Stimulated activated naive B cell treated with anti-CD40 and anti-IgM and Interleukin-4, amounts not matched to agents 10 μg/mL and 1 μg/mL and 100 μg/mL, for 72 hours (primary cell): ENCODE measurements at regions not wholly inside any gene's neighbourhood (a gene's known extent, or its start where the extent isn't known, plus 50 kb on each side); places are given as distances from the start of the nearest gene placed in this dataset.

Experiments used
- ATAC-seq, 2 donors: fragments of 150-1000 bp; cut with Tn5 transposase; replicated peaks; 2 replicates each; pipeline ENCODE4 v1.10.0; 2021; ENCODE audit warnings: moderate library complexity in 1 of 2
- DNase-seq: peaks from one replicate; pipeline ENCODE4 v3.0.0; 2021
- H3K27ac Mint-ChIP-seq: one replicate; pipeline ENCODE4 v1.8.0; 2022; ENCODE audit warnings: mild to moderate bottlenecking, mixed read lengths
- H3K27me3 Mint-ChIP-seq, 2 donors: one replicate each; pipeline ENCODE4 v1.8.0; 2022; ENCODE audit warnings: mixed read lengths in 2 of 2
- H3K36me3 Mint-ChIP-seq, 2 donors: one replicate each; pipeline ENCODE4 v1.8.0; 2022; ENCODE audit warnings: mixed read lengths in 2 of 2, mild to moderate bottlenecking in 1 of 2
- H3K4me1 Mint-ChIP-seq, 2 donors: one replicate each; pipeline ENCODE4 v1.8.0; 2022; ENCODE audit warnings: mixed read lengths in 2 of 2, mild to moderate bottlenecking in 1 of 2
- H3K4me3 Mint-ChIP-seq, 2 donors: one replicate each; pipeline ENCODE4 v1.8.0; 2022; ENCODE audit warnings: mild to moderate bottlenecking in 2 of 2, mixed read lengths in 2 of 2, moderate library complexity in 1 of 2
- H3K9me3 Mint-ChIP-seq, 2 donors: one replicate each; pipeline ENCODE4 v1.8.0; 2022; ENCODE audit warnings: mixed read lengths in 2 of 2, mild to moderate bottlenecking in 1 of 2

DNA sequence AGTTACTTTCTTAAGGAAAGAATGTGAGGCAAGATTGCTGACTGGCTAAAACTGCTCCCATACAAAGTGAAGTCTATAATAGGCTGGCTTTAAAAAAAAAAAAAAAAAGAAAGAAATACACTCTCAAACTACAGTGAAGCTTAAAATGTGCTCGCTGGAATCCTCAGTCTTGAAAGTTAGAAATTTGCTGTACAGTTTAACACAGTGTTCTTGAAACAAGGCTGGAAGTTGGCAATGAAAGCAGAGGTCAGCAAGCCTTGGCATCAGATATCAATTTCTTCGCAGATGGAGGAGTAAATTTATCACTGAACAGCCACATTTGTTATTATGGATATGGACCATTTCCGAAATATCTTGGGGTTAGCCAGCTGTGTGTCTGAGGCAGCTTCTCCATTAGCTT lies 392.9 kb downstream of the ZNF516 start:
- no peak for ATAC-seq
- no peaks in the 10 kb centered on the region for H3K4me1 Mint-ChIP-seq

DNA sequence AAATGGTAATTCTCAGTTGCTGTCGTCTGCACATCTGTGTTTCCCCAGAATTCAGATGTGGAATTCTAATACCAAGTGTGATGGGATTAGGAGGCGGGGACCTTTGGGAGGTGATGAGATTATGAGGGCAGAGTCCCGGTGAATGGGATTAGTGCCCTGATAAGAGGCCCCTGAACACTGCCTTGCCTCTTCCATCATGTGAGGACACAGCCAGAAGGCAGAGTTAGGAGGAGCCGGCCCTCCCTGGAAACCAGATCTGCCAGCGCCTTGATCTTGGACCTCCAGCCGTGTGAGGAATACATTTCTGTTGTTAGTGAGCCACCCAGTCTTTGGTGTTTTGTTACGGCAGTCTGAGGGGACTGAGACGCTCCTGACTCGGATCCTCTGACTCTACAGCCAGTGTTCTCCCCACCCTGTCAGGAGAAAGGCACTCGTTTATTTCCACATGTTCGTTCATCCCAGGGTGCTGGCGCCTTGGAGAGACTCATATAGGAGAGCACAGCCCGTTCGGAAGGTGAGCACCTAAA lies 395.0 kb downstream of the ZNF516 start:
- ATAC-seq: no peak
- H3K27ac Mint-ChIP-seq: no peak overlapping the region
- H3K4me1 Mint-ChIP-seq: no peaks in the 10 kb centered on the region
- no peak overlapping the region for H3K4me3 Mint-ChIP-seq
- H3K27me3 Mint-ChIP-seq: no peaks in the 10 kb centered on the region
- H3K9me3 Mint-ChIP-seq: peaks cover 6 to 15% of the 10 kb centered on the region in 2 donors
- no peak for DNase-seq
- no peaks in the 10 kb centered on the region for H3K36me3 Mint-ChIP-seq

More for the DNA sequence above, 392.9 kb downstream of the ZNF516 start:
- H3K9me3 Mint-ChIP-seq: peaks cover 11 to 12% of the 10 kb centered on the region in 2 donors
- no peaks in the 10 kb centered on the region for H3K27me3 Mint-ChIP-seq
- DNase-seq: no peak
- H3K4me3 Mint-ChIP-seq: no peak overlapping the region
- H3K27ac Mint-ChIP-seq: no peak overlapping the region
- no peaks in the 10 kb centered on the region for H3K36me3 Mint-ChIP-seq

DNA sequence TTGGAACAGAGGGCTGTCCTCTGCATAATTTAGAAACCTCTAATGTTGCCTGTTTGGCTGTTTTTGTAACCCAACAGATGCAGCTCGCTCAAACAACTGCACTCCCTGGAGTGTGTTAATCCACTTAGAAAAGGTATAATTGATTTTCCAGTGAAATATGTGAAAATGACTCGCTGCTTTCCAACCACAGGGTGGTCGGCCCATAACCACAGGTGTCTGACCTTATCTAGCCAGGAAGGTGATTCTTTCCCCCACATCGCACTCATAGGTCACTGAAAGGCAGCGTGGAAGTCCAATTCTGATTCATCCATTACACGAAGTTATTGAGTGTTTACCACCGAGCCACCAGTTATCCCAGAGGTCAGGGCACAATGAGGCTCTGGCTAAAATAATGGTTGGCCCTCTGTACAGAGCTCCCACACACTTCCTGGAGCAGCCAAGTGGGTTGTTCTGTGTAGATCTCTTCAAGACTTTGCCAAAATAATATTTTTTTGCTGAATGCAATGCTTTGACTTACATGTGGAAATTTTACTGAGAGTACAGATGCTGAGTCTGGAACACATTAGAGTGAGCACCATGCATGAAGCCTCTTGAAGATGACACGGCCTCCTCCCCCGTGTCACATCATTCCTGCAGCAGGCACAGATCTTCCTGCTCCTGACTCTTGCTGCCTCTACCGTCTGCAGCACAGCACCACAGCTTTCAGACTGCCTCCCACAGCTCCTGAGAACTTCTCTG lies 396.2 kb downstream of the ZNF516 start:
- Mint-ChIP-seq H3K9me3 (peaks cover 5 to 15% of the 10 kb centered on the region in 2 donors), H3K4me3 (no peak overlapping the region), H3K4me1 (no peaks in the 10 kb centered on the region), H3K27ac (no peak overlapping the region), H3K27me3 (no peaks in the 10 kb centered on the region), H3K36me3 (no peaks in the 10 kb centered on the region)
- ATAC-seq (peak; percentile 27 to 31), DNase-seq (no peak)

DNA sequence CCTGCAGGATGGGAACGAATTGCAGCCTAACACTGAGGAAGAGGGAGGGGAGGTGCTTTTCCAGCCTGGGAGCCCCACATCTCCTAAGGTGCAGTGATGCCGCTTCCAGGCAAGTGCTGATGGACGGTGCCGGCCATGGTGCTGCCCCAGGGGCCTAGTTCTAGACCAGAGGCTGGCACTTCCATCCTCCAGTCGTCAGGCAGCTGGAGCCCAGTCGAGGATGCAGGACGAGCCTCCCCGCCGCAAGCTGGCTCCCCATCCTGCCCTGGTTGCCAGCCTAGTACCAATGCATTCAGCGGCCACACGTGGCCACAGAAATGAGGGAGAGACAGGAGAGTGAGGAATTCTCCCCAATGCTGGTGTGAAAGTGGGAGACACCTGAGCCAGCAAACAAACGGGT lies 413.5 kb downstream of the ZNF516 start:
- Mint-ChIP-seq H3K4me1 (no peaks in the 10 kb centered on the region), H3K36me3 (no peaks in the 10 kb centered on the region), H3K27me3 (no peaks in the 10 kb centered on the region), H3K4me3 (no peak overlapping the region), H3K9me3 (peaks cover 2 to 3% of the 10 kb centered on the region in 2 donors), H3K27ac (no peak overlapping the region)
- ATAC-seq: no peak
- DNase-seq: no peak

DNA sequence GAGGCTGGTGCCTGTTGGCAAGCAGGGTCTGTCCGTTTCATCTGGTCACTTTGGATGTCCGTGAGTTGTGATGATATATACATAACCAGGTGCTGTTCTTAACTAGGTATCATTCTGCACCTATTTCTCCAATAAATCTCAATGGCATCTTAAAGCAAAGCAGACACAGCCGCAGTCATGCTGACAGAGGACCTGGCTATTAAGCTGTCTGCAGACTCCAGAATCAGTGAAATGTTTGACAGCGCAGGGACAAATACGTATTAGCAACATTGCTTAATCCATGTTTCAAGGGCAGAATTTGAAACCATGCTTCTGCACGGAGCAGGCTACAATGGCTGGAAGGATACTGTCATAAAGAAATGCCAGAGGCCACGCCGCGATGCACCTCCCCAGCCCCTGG lies 414.6 kb downstream of the ZNF516 start:
- no peak overlapping the region for H3K4me3 Mint-ChIP-seq
- no peak overlapping the region for H3K27ac Mint-ChIP-seq
- DNase-seq (no peak), ATAC-seq (no peak)
- no peaks in the 10 kb centered on the region for H3K27me3 Mint-ChIP-seq
- H3K9me3 Mint-ChIP-seq: no peaks in the 10 kb centered on the region
- no peaks in the 10 kb centered on the region for H3K4me1 Mint-ChIP-seq
- H3K36me3 Mint-ChIP-seq: no peaks in the 10 kb centered on the region

DNA sequence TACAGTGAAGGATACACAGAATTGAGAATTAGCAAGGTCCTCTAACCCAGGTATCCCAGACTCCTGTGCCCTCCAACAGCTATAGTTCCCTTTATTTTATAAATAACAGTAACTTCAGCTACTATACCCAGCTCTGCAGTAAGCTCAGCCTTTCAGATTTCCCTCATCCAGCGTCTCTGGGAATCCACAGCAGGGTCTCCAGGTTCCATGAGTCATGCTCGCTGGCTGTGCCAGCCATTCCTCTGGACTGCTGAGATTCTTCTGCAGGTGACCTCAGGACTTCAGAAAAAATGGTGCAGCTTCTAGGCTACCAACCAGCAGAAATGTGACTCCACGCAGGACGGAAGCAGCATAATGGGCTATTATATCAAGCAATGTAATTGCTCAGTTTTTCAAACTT lies 419.3 kb downstream of the ZNF516 start:
- Mint-ChIP-seq H3K4me1 (no peaks in the 10 kb centered on the region), H3K4me3 (no peak overlapping the region), H3K27me3 (no peaks in the 10 kb centered on the region), H3K36me3 (no peaks in the 10 kb centered on the region), H3K9me3 (no peaks in the 10 kb centered on the region), H3K27ac (no peak overlapping the region)
- DNase-seq (no peak), ATAC-seq (no peak)

DNA sequence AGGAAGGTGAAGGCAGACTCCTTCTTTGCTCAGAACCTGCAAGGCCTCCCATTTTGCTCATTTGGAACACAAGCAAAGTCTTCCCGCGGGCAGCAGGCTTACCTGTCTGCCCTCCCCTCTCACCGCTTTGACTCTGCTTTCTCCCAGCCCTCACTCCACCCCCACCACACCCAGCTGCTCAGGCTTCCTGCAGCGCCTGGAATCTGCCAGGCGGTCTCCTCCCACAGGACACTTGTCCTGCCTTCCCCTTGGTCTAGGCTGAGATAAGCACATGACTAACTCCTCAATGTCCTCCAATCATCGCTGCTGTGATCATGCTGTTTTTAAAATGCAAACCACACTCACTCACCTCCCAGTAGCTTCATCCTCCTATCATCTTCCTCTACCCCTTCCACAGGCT lies 430.0 kb downstream of the ZNF516 start:
- DNase-seq (no peak), ATAC-seq (no peak)
- no peak overlapping the region for H3K4me3 Mint-ChIP-seq
- no peaks in the 10 kb centered on the region for H3K36me3 Mint-ChIP-seq
- H3K27me3 Mint-ChIP-seq: no peaks in the 10 kb centered on the region
- no peak overlapping the region for H3K27ac Mint-ChIP-seq
- no peaks in the 10 kb centered on the region for H3K4me1 Mint-ChIP-seq
- H3K9me3 Mint-ChIP-seq: peaks cover 3 to 6% of the 10 kb centered on the region in 2 donors

DNA sequence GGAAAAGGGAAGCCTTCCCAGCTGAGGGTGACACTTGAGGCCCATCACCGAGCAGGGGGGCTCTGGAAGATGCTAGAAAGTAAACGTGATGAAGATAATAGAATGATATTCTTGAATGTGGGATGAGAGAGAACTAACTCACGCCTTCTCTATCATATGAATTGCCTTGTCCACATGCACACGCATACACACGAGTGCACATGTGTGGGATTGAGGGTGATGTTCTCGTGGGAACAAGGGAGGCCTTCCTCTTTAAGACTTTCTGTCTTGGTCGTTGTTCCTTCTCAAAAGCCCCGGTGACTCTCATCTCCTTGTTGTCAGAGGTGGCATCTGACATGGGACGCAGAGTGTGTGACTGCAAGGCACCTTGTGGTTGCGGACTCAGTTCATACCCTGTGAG lies 436.9 kb downstream of the ZNF516 start:
- H3K4me1 Mint-ChIP-seq: no peaks in the 10 kb centered on the region
- H3K27ac Mint-ChIP-seq: no peak overlapping the region
- ATAC-seq (no peak), DNase-seq (no peak)
- H3K36me3 Mint-ChIP-seq: no peaks in the 10 kb centered on the region
- peaks cover 0 to 3% of the 10 kb centered on the region in 2 donors for H3K9me3 Mint-ChIP-seq
- H3K27me3 Mint-ChIP-seq: no peaks in the 10 kb centered on the region
- H3K4me3 Mint-ChIP-seq: no peak overlapping the region

DNA sequence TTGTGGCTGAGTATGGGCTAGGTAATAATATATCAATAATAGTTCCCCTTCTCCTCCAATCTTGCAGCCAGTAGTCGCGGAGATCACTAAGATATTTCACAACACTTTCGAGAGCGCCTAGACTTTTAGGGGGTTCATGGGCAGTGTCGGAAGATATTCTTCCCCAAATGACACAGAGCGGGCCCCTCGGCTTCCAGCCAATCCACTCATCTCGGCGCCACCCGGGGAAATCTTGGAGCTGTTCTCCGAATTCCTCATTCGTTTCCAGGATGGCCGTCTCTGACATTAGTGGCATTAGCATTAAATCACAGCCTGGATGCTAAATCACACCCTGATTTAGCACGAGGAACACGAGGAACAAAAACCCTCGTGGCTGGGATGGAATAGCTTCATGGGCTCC lies 437.7 kb downstream of the ZNF516 start:
- Mint-ChIP-seq H3K36me3 (no peaks in the 10 kb centered on the region), H3K4me1 (no peaks in the 10 kb centered on the region), H3K27me3 (no peaks in the 10 kb centered on the region), H3K4me3 (no peak overlapping the region), H3K27ac (no peak overlapping the region), H3K9me3 (peaks cover under 1 to 3% of the 10 kb centered on the region in 2 donors)
- ATAC-seq (no peak), DNase-seq (no peak)

DNA sequence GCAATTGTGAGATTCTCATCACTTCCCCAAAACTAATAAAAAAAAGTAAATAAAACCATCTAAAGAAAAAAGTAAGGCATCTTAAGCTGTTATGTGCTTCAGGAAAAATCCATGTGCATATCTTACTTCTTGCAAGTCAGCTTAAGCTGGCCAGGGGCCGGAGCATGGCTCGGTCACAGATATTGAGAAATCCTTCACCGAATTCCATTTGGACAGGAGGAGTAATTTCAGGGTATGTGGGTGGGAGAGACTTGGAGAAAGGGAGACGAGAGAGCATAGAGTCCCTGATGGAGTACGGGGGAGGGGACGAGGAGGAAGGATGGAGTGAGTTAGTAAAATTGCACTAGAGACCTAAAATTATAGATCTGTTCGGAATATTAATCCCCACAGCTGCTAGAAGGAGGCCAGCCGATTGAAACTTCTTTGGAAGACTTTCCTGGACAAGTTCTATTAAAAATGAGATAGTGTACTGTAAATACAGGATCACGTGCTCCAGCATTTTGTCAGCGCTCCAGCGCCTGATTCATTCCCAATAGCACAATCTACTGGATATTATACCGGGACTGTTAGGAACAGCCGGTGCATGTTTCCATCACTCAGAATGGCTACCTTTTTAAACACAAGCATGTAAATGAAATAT lies 438.5 kb downstream of the ZNF516 start:
- DNase-seq: no peak
- no peak for ATAC-seq
- Mint-ChIP-seq H3K4me3 (no peak overlapping the region), H3K36me3 (no peaks in the 10 kb centered on the region), H3K4me1 (no peaks in the 10 kb centered on the region), H3K27me3 (no peaks in the 10 kb centered on the region), H3K27ac (no peak overlapping the region), H3K9me3 (peaks cover 3% of the 10 kb centered on the region in 2 donors)

DNA sequence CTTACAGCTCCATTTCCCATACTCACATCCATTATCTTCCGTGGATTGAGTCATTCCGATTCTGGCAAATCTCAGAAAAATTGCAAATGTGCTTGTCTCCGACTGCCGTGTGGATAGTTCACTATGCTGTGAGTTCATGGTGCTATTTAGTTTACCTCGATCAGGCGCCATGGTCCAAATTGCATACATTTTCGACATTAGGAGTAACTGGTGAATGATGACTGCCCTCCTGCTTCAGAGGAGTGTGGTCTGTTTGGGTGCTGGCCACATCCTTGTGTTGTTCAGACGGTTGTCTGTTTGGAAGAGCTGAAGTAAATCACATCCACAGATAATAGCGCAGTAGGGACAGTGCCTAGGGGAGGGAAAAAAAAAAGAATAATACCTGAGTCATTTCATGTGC lies 439.5 kb downstream of the ZNF516 start:
- DNase-seq: no peak

DNA sequence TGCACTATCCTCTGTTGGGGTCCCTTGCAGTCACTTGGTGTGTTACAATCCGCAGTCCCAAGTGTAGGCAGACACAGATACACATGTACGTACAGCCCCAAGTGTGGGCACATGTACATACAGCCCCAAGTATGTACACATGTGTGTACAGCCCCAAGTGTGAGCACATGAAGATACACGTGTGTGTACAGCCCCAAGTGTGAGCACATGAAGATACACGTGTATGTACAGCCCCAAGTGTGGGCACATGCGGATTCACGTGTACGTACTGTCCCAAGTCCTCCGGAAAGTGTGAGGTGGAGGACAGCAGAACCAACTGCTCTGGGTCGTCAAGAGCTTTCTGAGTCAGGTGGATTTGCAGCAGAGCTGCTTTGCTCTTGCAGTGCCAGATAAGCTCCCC lies 440.0 kb downstream of the ZNF516 start:
- H3K27ac Mint-ChIP-seq: no peak overlapping the region

More for the DNA sequence above, 439.5 kb downstream of the ZNF516 start:
- no peak overlapping the region for H3K27ac Mint-ChIP-seq
- H3K4me3 Mint-ChIP-seq: no peak overlapping the region
- no peaks in the 10 kb centered on the region for H3K36me3 Mint-ChIP-seq
- H3K4me1 Mint-ChIP-seq: no peaks in the 10 kb centered on the region
- H3K27me3 Mint-ChIP-seq: no peaks in the 10 kb centered on the region
- peaks cover 2 to 3% of the 10 kb centered on the region in 2 donors for H3K9me3 Mint-ChIP-seq
- ATAC-seq: no peak

DNA sequence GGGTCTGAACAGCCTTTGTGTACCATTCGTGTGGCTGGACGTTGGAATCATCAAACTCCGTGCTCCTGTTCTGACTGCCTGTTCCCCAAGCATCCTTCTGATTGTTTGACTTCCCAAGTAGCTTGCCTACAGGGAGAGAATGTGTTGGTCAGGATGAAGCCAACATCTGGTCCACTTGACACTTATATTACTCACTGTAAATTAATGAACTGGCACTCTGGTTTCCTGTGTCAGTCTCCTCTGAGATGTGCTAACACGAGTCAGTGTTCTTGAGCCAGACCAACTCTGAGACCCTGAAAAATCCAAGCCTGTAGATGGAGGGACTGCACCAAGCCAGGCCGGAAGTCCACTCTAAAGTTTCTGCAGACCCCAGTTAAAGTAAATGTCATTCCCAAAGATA lies 440.9 kb downstream of the ZNF516 start:
- ATAC-seq (no peak), DNase-seq (no peak)
- Mint-ChIP-seq H3K9me3 (peaks cover 2 to 3% of the 10 kb centered on the region in 2 donors), H3K4me3 (no peak overlapping the region), H3K36me3 (no peaks in the 10 kb centered on the region), H3K27ac (no peak overlapping the region), H3K27me3 (no peaks in the 10 kb centered on the region), H3K4me1 (no peaks in the 10 kb centered on the region)

More for the DNA sequence above, 440.0 kb downstream of the ZNF516 start:
- no peaks in the 10 kb centered on the region for H3K36me3 Mint-ChIP-seq
- no peaks in the 10 kb centered on the region for H3K4me1 Mint-ChIP-seq
- DNase-seq (no peak), ATAC-seq (no peak)
- peaks cover 2 to 3% of the 10 kb centered on the region in 2 donors for H3K9me3 Mint-ChIP-seq
- H3K4me3 Mint-ChIP-seq: no peak overlapping the region
- no peaks in the 10 kb centered on the region for H3K27me3 Mint-ChIP-seq

DNA sequence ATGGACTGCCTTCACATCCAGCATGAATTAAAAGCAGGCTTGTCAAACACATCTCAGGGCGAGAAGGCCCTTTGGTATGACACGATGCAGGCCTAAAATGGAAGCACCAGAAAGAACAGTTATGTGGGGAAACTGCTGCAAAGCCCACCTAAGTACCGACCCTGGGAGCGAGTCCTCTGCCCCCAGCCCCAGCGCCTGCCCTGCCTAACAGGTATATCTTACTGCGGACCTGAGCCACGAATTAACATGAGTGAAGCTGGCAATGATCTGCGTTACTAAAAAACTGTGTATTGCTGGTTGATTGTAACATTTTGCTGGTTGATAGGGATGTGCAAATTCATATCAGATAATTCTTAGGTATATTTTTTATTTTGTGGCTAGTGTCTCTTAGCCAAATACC lies 441.5 kb downstream of the ZNF516 start:
- peaks cover 2 to 3% of the 10 kb centered on the region in 2 donors for H3K9me3 Mint-ChIP-seq
- DNase-seq (no peak), ATAC-seq (no peak)
- no peaks in the 10 kb centered on the region for H3K27me3 Mint-ChIP-seq
- no peak overlapping the region for H3K4me3 Mint-ChIP-seq
- no peaks in the 10 kb centered on the region for H3K4me1 Mint-ChIP-seq
- no peaks in the 10 kb centered on the region for H3K36me3 Mint-ChIP-seq
- no peak overlapping the region for H3K27ac Mint-ChIP-seq

DNA sequence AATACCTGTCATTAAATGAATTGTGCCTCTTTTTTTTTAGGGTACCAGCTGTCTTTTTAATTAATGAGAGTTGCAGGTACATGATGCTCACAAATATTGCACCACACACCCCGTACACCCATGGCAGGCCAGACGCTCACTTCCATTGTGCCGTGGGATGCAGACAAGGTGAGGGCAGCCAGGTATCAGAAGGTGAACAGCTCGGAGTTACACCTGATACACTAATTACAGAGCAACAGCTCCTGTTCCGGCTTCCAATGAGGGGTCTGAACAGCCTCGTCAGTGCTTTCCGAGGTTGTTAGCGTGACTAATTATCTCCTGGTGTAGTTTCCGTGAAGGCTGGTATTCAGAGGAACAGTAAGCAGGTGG lies 442.8 kb downstream of the ZNF516 start:
- no peak for ATAC-seq
- Mint-ChIP-seq H3K4me1 (no peaks in the 10 kb centered on the region), H3K9me3 (peaks cover 2 to 3% of the 10 kb centered on the region in 2 donors), H3K27ac (no peak overlapping the region), H3K36me3 (no peaks in the 10 kb centered on the region), H3K4me3 (no peak overlapping the region), H3K27me3 (no peaks in the 10 kb centered on the region)
- no peak for DNase-seq
